WTC11 (cell line): ENCODE measurements at regions not wholly inside any gene's neighbourhood (a gene's known extent, or its start where the extent isn't known, plus 50 kb on each side); places are given as distances from the start of the nearest gene placed in this dataset.

Experiments
- ATF6 ChIP-seq: sonication (generic); formaldehyde crosslinking; IDR thresholded peaks from 2 replicates; pipeline ENCODE4 v1.8.1; 2023; ENCODE audit warnings: mild to moderate bottlenecking, missing genetic modification reagents
- CTCF ChIP-seq: fragments of 200-600 bp; IDR thresholded peaks from 2 replicates; pipeline ENCODE4 v1.8.0; 2022; ENCODE audit warnings: antibody characterized with exemption
- ERG ChIP-seq: fragments of 250-450 bp; sonication (Bioruptor Pico); IDR thresholded peaks from 2 replicates; pipeline ENCODE4 v1.8.0; 2021; ENCODE audit warnings: mild to moderate bottlenecking
- FOXP1 ChIP-seq: sonication (generic); formaldehyde crosslinking; IDR thresholded peaks from 2 replicates; pipeline ENCODE4 v1.8.0; 2022; ENCODE audit warnings: missing genetic modification reagents, mild to moderate bottlenecking, moderate library complexity, borderline replicate concordance
- NR1H2 ChIP-seq: sonication (generic); formaldehyde crosslinking; IDR thresholded peaks from 2 replicates; pipeline ENCODE4 v1.9.0; 2021; ENCODE audit warnings: mild to moderate bottlenecking, moderate library complexity, missing genetic modification reagents
- NR2C2 ChIP-seq: sonication (generic); formaldehyde crosslinking; IDR thresholded peaks from 2 replicates; pipeline ENCODE4 v1.8.0; 2022; ENCODE audit warnings: mild to moderate bottlenecking, missing genetic modification reagents
- SOX15 ChIP-seq: fragments of 250-450 bp; sonication (Bioruptor Pico); IDR thresholded peaks from 2 replicates; pipeline ENCODE4 v1.9.0; 2021; ENCODE audit warnings: mild to moderate bottlenecking
- TEAD1 ChIP-seq: sonication (generic); formaldehyde crosslinking; IDR thresholded peaks from 2 replicates; pipeline ENCODE4 v1.8.0; 2022; ENCODE audit warnings: mild to moderate bottlenecking, missing genetic modification reagents
- USF1 ChIP-seq: sonication (generic); formaldehyde crosslinking; IDR thresholded peaks from 2 replicates; pipeline ENCODE4 v1.8.0; 2022; ENCODE audit warnings: mild to moderate bottlenecking, missing genetic modification reagents
- ZBTB21 ChIP-seq: sonication (generic); formaldehyde crosslinking; IDR thresholded peaks from 2 replicates; pipeline ENCODE4 v1.8.1; 2023; ENCODE audit warnings: mild to moderate bottlenecking, missing genetic modification reagents, borderline replicate concordance
- ZNF425 ChIP-seq: fragments of 250-450 bp; sonication (Bioruptor Pico); conservative IDR thresholded peaks from 2 replicates; pipeline ENCODE4 v1.9.0; 2021; ENCODE audit warnings: mild to moderate bottlenecking
- ZNF532 ChIP-seq: fragments of 250-450 bp; sonication (Bioruptor Pico); IDR thresholded peaks from 2 replicates; pipeline ENCODE4 v1.9.0; 2021; ENCODE audit warnings: mild to moderate bottlenecking, borderline replicate concordance

- TF ChIP-seq ZNF532 (CRISPR knock-in tag): no peak
- no peak for TF ChIP-seq CTCF
- TF ChIP-seq USF1 (CRISPR knock-in tag): no peak
- TF ChIP-seq ZBTB21 (CRISPR knock-in tag): no peak
- no peak for TF ChIP-seq NR1H2 (CRISPR knock-in tag)
- no peak for TF ChIP-seq ERG
- TF ChIP-seq TEAD1 (CRISPR knock-in tag): no peak
- no peak for TF ChIP-seq SOX15 (CRISPR knock-in tag)
- TF ChIP-seq FOXP1 (CRISPR knock-in tag): no peak
- TF ChIP-seq NR2C2: no peak
- no peak for TF ChIP-seq ZNF425 (CRISPR knock-in tag)
- TF ChIP-seq ATF6 (CRISPR knock-in tag): no peak
Measured at GRCh38 chr6:167704396-167704901, 122.3 kb upstream of the AFDN start.
